HG03521 (cell line): ENCODE measurements at regions not wholly inside any gene's neighbourhood (a gene's known extent, or its start where the extent isn't known, plus 50 kb on each side); places are given as distances from the start of the nearest gene placed in this dataset.
"Not testable (repeated sequence)": the region's sequence is repeated elsewhere in the genome, so short reads cannot be mapped to it uniquely, and the experiment has no call there.

Source experiments
- ATAC-seq: cut with Tn5 transposase; IDR thresholded peaks from one replicate; pipeline ENCODE4 v1.9.1; 2021; ENCODE audit warnings: mild to moderate bottlenecking, moderate library complexity; ENCODE audit not compliant: unreplicated experiment

- no peak for ATAC-seq
These were observed 549.5 kb downstream of the PYDC2 start for GRCh38 chr3:192010490-192010889.

DNA sequence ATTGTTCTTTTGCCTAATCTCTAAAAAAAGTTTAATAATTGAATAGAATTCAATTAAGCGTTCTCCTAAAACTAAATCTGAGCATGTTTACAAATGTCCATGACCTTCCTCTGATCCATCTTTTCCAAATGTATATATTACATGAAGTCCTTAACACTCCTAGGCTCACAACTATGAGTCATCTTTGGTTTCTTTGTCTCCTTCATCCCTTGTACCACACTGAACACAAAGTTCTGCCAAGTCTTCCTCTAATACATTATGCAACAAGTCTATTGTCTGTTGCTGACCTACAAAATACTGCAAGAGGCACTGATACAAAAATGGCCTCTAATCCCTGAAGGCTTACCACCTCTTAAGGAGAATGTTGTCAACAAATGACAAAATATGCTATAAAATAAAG is 550.2 kb downstream of the PYDC2 start:
- ATAC-seq = no peak

- ATAC-seq = no peak
These were observed 552.1 kb downstream of the PYDC2 start for GRCh38 chr3:192013110-192013509.

DNA sequence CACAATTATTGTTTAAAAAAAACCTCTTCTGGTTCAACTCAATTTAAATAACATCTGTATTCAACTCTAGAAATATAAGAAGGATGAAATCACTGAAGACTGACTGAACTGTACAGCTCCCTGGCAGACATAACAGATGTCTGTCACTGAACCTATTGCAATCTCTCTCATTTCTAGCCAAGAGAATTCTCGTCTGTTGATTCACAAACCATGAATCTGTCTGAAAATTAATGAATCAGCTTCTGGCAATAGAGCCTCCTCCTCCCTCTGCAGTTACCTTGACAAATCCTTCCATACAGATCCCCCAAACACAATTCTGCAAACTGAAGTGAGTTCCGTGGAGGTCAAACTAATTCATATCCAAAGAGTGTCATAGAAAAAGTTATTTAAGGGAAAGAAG is 561.4 kb downstream of the PYDC2 start:
- ATAC-seq = no peak

GRCh38 chr3:192024751-192025150 is 563.8 kb downstream of the PYDC2 start:
- no peak for ATAC-seq

DNA sequence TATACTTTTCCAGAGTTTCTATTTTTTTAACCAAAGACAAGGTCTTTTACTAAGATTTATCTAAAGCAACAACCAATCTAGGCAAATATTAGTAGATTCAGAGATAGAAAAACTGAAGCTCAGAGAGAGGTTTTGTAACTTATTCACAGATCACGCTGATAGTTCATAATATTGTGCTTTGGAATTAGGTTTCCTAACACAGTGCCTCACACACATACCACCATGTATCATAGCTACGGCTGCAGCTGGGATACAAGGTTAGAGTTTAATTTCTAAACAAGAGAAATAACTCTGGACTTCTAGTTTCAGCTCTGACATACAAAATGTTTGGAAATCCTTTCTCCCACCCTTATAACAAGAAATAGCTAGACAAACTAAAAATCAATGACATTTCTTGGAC is 565.7 kb downstream of the PYDC2 start:
- no peak for ATAC-seq

GRCh38 chr3:192031941-192032340 is 571.0 kb downstream of the PYDC2 start:
- ATAC-seq = no peak

DNA sequence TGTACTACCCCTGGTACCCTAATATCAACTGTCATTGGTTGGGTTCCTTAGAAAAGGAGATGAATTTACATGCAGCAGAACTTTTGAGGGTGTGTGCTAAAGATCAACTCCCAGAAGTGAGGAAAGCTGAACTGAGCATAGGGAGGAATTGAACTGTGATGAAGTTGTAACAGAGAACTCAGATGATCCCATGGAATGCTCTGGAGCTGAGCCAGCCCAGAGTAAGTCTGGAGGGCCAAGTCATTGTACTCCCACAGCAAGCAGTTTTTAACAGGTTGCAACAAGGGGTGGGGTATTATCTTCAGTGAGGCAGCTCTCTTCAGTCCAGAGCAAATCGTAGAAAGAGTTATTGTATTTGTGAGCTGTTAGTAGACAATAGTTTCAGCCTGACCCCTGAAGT is 572.3 kb downstream of the PYDC2 start:
- ATAC-seq = no peak

- no peak for ATAC-seq
These were observed 577.8 kb downstream of the PYDC2 start for GRCh38 chr3:192038726-192039125.

DNA sequence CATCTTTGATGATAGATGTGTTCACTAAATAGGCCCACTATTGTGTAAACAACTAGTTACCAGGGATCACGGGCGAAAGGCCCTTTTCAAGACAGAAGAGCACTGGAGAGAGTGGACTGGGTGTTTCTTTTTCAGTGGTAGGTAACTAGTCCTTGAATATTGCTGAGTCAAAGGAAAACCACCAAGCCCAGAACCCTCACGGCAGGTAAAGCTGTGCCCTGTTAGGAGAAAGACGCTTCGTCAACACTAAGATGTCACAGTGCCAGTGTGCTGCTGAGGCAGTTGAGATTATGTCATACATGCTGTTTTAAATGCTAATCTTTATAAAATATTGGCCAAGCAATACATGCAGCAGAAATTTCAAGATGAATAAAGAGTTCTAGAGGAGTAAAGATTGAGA is 578.6 kb downstream of the PYDC2 start:
- ATAC-seq = no peak

- no peak for ATAC-seq
These were observed 579.5 kb downstream of the PYDC2 start for GRCh38 chr3:192040282-192041043.

- ATAC-seq = peak; percentile 97
These were observed 581.2 kb downstream of the PYDC2 start for GRCh38 chr3:192042116-192042515.

GRCh38 chr3:192054881-192055280 is 593.9 kb downstream of the PYDC2 start:
- no peak for ATAC-seq

DNA sequence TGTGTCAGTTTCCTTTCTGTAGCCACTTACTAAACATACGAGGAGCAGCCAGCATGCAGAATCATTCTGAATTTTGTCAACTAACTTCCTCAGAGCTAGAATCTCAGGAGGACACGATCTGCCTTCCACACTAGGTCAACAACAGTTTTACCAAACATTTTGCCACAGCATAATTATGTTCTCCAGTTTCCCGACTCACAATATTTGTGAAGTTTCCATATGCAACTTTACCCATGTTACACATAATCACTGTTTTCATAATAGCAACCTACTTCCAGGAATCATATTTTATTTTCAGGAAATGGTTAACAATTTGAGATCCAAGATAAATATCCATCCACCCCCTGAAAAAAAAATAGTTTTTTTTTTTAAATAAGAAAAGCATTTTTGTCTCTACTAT is 595.0 kb downstream of the PYDC2 start:
- ATAC-seq = no peak

DNA sequence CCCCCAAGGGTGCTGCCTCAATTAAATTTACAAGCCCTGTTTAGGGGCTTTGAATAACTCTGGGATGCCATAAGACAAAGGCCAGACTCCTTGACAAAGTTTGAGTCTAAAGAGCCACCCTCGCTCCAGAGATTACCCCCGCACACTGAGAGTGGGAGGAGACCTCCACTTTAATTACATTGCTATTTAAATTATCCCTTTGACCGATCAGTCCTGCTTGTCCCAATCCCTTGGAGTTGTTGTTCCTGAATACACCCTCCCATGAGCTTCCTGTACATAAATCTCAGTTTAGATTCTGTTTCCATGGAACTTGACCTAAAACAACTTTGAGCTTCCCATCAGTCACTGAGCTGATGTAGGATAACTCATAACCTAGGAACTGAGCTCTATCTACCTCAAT is 596.3 kb downstream of the PYDC2 start:
- no peak for ATAC-seq

DNA sequence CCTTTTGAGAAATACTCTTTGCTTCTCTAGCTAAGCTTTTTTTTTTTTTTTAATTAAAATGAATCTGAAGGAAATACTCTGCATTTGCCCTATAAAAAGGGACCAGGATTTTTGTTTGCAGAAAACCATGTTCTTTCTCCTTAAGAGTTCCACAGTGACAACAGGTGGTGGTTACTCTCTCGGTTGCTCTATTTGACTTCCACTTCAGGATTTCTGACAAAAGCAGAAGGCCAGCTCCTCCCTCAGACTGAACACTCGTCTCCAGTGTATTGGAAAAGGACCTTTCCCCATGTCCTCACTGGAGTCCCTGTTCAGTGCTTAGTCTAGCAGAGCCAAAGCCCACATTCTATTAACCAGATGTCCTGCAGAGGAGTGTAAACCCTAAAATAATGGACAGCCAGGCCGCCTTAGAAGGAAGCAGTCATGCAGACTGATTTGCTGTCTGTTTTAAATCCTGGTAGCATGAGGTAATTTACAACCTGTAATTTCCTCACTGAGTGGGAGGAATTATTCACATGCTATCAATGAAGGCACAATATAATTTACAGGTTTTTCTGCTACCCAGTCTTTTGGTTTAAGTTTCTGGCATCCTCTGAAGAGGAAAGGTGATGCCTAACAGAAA is 599.3 kb downstream of the PYDC2 start:
- ATAC-seq = no peak

DNA sequence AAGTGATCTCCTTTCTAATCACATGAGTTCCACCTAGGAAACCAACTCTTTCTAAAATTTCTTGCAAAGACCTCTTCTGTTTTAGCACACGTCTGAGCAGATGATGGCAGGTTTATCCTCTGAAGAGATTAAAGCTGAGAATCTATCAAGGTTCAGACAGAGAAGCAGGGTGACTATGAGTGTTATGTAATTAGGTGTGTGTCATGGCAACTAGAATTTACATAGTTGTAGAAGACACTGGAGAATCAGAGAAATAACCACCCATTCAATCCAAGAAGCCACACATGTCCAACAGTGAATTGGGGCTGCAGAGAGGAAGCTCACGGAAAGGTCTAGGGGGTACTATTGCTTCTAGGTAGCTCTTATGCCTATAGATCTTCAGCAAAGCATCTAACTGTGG is 600.5 kb downstream of the PYDC2 start:
- no peak for ATAC-seq

GRCh38 chr3:192062186-192062585 is 601.2 kb downstream of the PYDC2 start:
- no peak for ATAC-seq

- peak; percentile 87 for ATAC-seq
These were observed 602.6 kb downstream of the PYDC2 start for GRCh38 chr3:192063570-192063969.

GRCh38 chr3:192064959-192065358 is 604.0 kb downstream of the PYDC2 start:
- no peak for ATAC-seq

DNA sequence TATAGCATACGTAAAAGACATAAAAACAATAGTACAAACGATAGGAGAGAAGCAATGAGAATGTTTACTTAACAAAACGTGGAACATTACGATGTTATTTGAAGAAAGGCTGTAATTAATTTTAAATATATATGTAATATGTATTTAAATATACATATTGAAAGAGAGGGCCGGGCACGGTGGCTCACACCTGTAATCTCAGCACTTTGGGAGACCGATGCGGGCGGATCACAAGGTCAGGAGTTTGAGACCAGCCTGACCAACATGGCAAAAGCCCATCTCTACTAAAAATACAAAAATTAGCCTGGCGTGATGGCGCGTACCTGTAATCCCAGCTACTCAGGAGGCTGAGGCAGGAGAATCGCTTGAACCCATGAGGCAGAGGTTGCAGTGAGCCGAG is 605.3 kb downstream of the PYDC2 start:
- ATAC-seq = not testable (repeated sequence)

DNA sequence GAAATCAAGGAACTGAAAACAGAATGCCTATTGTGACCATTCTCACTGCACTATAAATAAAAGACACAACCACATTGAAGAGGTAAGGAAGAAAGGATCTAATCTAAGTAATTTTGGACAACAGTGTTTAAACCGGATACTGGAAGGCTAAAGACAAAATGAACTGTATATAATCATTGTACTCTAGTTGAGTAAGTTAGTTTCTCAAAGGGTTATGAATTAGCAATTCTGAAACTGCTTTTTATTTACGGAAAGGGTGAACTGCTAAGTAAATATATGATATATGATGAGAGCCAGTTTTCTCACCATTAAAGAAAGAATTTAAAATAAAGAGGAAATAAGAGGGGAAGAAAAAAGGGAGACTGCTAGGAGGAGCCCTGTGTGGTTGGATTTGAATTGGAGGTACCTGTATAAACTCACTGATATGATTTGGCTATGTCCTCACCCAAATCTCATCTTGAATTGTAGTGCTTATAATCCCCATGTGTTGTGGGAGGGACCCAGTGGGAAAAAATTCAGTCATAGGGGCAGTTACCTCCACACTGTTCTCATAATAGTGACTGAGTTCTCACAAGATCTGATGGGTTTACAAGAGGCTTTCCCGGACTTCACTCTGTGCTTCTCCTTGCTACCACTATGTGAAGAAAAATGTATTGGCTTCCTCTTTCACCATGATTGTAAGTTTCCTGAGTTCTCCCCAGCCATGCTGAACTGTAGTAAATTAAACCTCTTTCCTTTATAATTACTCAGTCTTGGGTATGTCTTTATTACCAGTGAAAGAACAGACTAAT is 607.7 kb downstream of the PYDC2 start:
- no peak for ATAC-seq
